MM.1S (cell line): ENCODE measurements at regions not wholly inside any gene's neighbourhood (a gene's known extent, or its start where the extent isn't known, plus 50 kb on each side); places are given as distances from the start of the nearest gene placed in this dataset.

ENCODE experiments used
- DNase-seq: peaks from one replicate; pipeline ENCODE4 v3.0.0-alpha.2; 2015
- H2AFZ ChIP-seq: fragments of 300-600 bp; sonication (generic); 2 replicates; pipeline ENCODE4 v1.6.0; 2016; ENCODE audit warnings: antibody characterized with exemption, low read length
- H3F3A ChIP-seq: fragments of 300-600 bp; sonication (generic); 2 replicates; pipeline ENCODE4 v1.6.1; 2016; ENCODE audit warnings: mild to moderate bottlenecking, antibody characterized with exemption, low read length, moderate library complexity, mixed read lengths; ENCODE audit not compliant: insufficient read depth
- H3K27ac ChIP-seq: fragments of 300-600 bp; sonication (generic); 2 replicates; pipeline ENCODE4 v1.5.1; 2016; ENCODE audit warnings: mild to moderate bottlenecking, low read length
- H3K27me3 ChIP-seq: fragments of 300-600 bp; sonication (generic); replicated peaks from 2 replicates; pipeline ENCODE4 v1.6.0; 2016; ENCODE audit warnings: low read length; ENCODE audit not compliant: insufficient read depth
- H3K36me3 ChIP-seq: fragments of 300-600 bp; sonication (generic); replicated peaks from 2 replicates; pipeline ENCODE4 v1.6.1; 2016; ENCODE audit warnings: mild to moderate bottlenecking, low read length, mixed read lengths; ENCODE audit not compliant: insufficient read depth
- H3K4me1 ChIP-seq: fragments of 300-600 bp; sonication (generic); 2 replicates; pipeline ENCODE4 v1.6.1; 2016; ENCODE audit warnings: low read length, mixed read lengths
- H3K4me2 ChIP-seq: fragments of 300-600 bp; sonication (generic); 2 replicates; pipeline ENCODE4 v1.6.0; 2016; ENCODE audit warnings: low read depth, low read length
- H3K4me3 ChIP-seq: fragments of 300-600 bp; sonication (generic); 2 replicates; pipeline ENCODE4 v1.5.1; 2016; ENCODE audit warnings: low read length, mixed read lengths
- H3K79me2 ChIP-seq: fragments of 300-600 bp; sonication (generic); 2 replicates; pipeline ENCODE4 v1.6.1; 2016; ENCODE audit warnings: mixed run types, low read length, mixed read lengths
- H3K9ac ChIP-seq: fragments of 300-600 bp; sonication (generic); 2 replicates; pipeline ENCODE4 v1.6.1; 2016; ENCODE audit warnings: low read length, mixed read lengths
- H3K9me2 ChIP-seq: fragments of 300-600 bp; sonication (generic); replicated peaks from 2 replicates; pipeline ENCODE4 v1.6.1; 2016; ENCODE audit warnings: mild to moderate bottlenecking, low read length, mixed read lengths; ENCODE audit not compliant: insufficient read depth
- H3K9me3 ChIP-seq: fragments of 300-600 bp; sonication (generic); replicated peaks from 2 replicates; pipeline ENCODE4 v1.6.1; 2016; ENCODE audit warnings: mild to moderate bottlenecking, low read length, mixed read lengths; ENCODE audit not compliant: insufficient read depth
- H4K20me1 ChIP-seq: fragments of 300-600 bp; sonication (generic); 2 replicates; pipeline ENCODE4 v1.6.1; 2016; ENCODE audit warnings: mild to moderate bottlenecking, low read length, moderate library complexity, mixed read lengths; ENCODE audit not compliant: insufficient read depth
- CTCF ChIP-seq: fragments of 300-600 bp; sonication (generic); IDR thresholded peaks from 2 replicates; pipeline ENCODE4 v1.5.1; 2016; ENCODE audit warnings: antibody characterized with exemption, low read length, mixed read lengths
- EZH2 ChIP-seq: fragments of 300-600 bp; sonication (generic); optimal IDR thresholded peaks from 2 replicates; pipeline ENCODE3; 2017; ENCODE audit warnings: low read depth, mild to moderate bottlenecking, antibody characterized with exemption, low read length, mixed read lengths
- EZH2phosphoT487 ChIP-seq: fragments of 300-600 bp; sonication (generic); IDR thresholded peaks from 2 replicates; pipeline ENCODE4 v1.6.1; 2018; ENCODE audit warnings: antibody characterized with exemption, low read length

DNA sequence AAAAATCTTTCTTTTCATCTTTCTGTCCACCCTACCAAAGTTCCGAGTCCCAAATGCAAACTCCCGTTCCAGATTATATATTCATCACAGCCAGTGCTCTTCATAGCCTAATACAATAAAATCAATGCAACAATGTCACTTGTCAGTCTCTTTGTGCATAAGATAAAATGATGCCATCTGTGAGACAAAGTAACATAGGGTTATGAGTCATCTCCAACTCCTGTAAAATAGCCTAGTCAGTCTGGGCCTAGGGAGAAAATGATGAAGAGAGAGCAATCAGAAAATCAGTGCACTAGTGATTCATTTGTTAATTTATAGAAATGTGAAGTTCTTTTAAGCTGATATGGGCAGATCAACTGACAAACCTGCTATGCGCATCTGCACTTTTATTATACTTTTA lies 689.1 kb upstream of the DIAPH2 start:
- no peaks in the 10 kb centered on the region for H3K36me3 ChIP-seq
- H3K27ac ChIP-seq, result no peak overlapping the region
- no peaks in the 10 kb centered on the region for H3K9me3 ChIP-seq
- H3K4me2 ChIP-seq, result no peak overlapping the region
- H3K9ac ChIP-seq, result no peak overlapping the region
- no peak overlapping the region for H3K4me3 ChIP-seq
- DNase-seq, result no peak
- H3K27me3 ChIP-seq, result no peaks in the 10 kb centered on the region
- H3K9me2 ChIP-seq, result no peaks in the 10 kb centered on the region
- no peak overlapping the region for H2AFZ ChIP-seq
- H3K79me2 ChIP-seq, result no peaks in the 10 kb centered on the region
- TF ChIP-seq CTCF (no peak), EZH2phosphoT487 (no peak), EZH2 (no peak)
- H3K4me1 ChIP-seq, result no peaks in the 10 kb centered on the region
- no peaks in the 10 kb centered on the region for H3F3A ChIP-seq
- H4K20me1 ChIP-seq, result no peaks in the 10 kb centered on the region

GRCh38 chrX:95996294-95996693 lies 688.3 kb upstream of the DIAPH2 start:
- Histone ChIP-seq H3K27ac (no peak overlapping the region), H3K9me3 (no peaks in the 10 kb centered on the region)
- DNase-seq, result no peak

DNA sequence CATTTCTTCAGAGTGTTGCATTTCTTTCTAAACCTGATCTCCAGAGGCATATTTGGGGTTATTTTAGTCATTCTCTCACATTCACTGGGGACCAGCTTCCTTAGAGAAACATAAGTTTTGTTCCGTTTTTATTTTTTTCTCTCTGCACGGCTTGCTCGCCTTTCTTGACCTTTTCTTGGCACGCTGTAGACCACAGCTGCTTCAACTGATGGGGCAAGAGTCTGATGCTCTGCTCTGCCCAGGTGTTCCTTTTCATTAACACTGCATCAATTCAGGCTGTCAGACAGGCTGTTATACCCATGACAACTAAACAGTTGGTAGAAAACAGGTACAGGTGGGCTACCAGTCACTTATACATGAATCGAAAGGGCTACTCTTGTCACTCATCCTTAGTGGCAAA lies 682.2 kb upstream of the DIAPH2 start:
- TF ChIP-seq EZH2 (no peak), CTCF (no peak), EZH2phosphoT487 (no peak)
- Histone ChIP-seq H3K36me3 (no peaks in the 10 kb centered on the region), H3K9ac (no peak overlapping the region), H3K4me3 (no peak overlapping the region), H3K4me1 (no peaks in the 10 kb centered on the region), H3K27ac (no peak overlapping the region), H3F3A (no peaks in the 10 kb centered on the region), H4K20me1 (no peaks in the 10 kb centered on the region), H2AFZ (no peak overlapping the region), H3K4me2 (no peak overlapping the region), H3K79me2 (no peaks in the 10 kb centered on the region), H3K9me3 (no peaks in the 10 kb centered on the region), H3K9me2 (no peaks in the 10 kb centered on the region), H3K27me3 (no peaks in the 10 kb centered on the region; the same call in 1 of the 2 replicates)
- DNase-seq, result no peak

More at GRCh38 chrX:95996294-95996693, 688.3 kb upstream of the DIAPH2 start:
- Histone ChIP-seq H4K20me1 (no peaks in the 10 kb centered on the region), H3K4me2 (no peak overlapping the region), H3K9ac (no peak overlapping the region), H3K79me2 (no peaks in the 10 kb centered on the region), H3K36me3 (no peaks in the 10 kb centered on the region), H2AFZ (no peak overlapping the region), H3K4me3 (no peak overlapping the region), H3F3A (no peaks in the 10 kb centered on the region), H3K9me2 (no peaks in the 10 kb centered on the region), H3K27me3 (no peaks in the 10 kb centered on the region), H3K4me1 (no peaks in the 10 kb centered on the region)
- TF ChIP-seq EZH2, result no peak
- TF ChIP-seq CTCF, result no peak
- TF ChIP-seq EZH2phosphoT487, result no peak
